ENCODE measurements at regions not wholly inside any gene's neighbourhood (a gene's known extent, or its start where the extent isn't known, plus 50 kb on each side); places are given as distances from the start of the nearest gene placed in this dataset.

GRCh38 chr5:165914456-165914855 is 2377.0 kb upstream of the WWC1 start:
- DNase-seq = no peak

- no peak for DNase-seq
Measured at GRCh38 chr5:165919196-165919595, 2372.2 kb upstream of the WWC1 start.

GRCh38 chr5:165920655-165921054 is 2370.8 kb upstream of the WWC1 start:
- DNase-seq = no peak

- no peak for DNase-seq
Measured at GRCh38 chr5:165928971-165929370, 2362.5 kb upstream of the WWC1 start.

- DNase-seq = no peak
Measured at GRCh38 chr5:165940541-165940940, 2350.9 kb upstream of the WWC1 start.

GRCh38 chr5:165956854-165957253 is 2334.6 kb upstream of the WWC1 start:
- no peak for DNase-seq

GRCh38 chr5:165981671-165982070 is 2309.8 kb upstream of the WWC1 start:
- DNase-seq = no peak

- no peak for DNase-seq
Measured at GRCh38 chr5:165996201-165996875, 2295.1 kb upstream of the WWC1 start.

- DNase-seq = no peak
Measured at GRCh38 chr5:165999693-166000320, 2291.6 kb upstream of the WWC1 start.

GRCh38 chr5:166004006-166004405 is 2287.4 kb upstream of the WWC1 start:
- no peak for DNase-seq

- DNase-seq = no peak
Measured at GRCh38 chr5:166013415-166013814, 2278.0 kb upstream of the WWC1 start.

GRCh38 chr5:166014256-166014655 is 2277.2 kb upstream of the WWC1 start:
- DNase-seq = no peak

GRCh38 chr5:166018716-166019115 is 2272.7 kb upstream of the WWC1 start:
- DNase-seq = no peak

- no peak for DNase-seq
Measured at GRCh38 chr5:166022065-166022464, 2269.4 kb upstream of the WWC1 start.

GRCh38 chr5:166024970-166025369 is 2266.5 kb upstream of the WWC1 start:
- DNase-seq = no peak

- DNase-seq = no peak
Measured at GRCh38 chr5:166027582-166027981, 2263.9 kb upstream of the WWC1 start.

- no peak for DNase-seq
Measured at GRCh38 chr5:166031926-166032325, 2259.5 kb upstream of the WWC1 start.

- DNase-seq = no peak
Measured at GRCh38 chr5:166032601-166033000, 2258.8 kb upstream of the WWC1 start.

GRCh38 chr5:166045961-166046360 is 2245.5 kb upstream of the WWC1 start:
- no peak for DNase-seq

- DNase-seq = no peak
Measured at GRCh38 chr5:166046956-166047355, 2244.5 kb upstream of the WWC1 start.

- no peak for DNase-seq
Measured at GRCh38 chr5:166050531-166050930, 2240.9 kb upstream of the WWC1 start.

GRCh38 chr5:166058660-166059059 is 2232.8 kb upstream of the WWC1 start:
- DNase-seq = no peak

GRCh38 chr5:166062094-166062493 is 2229.4 kb upstream of the WWC1 start:
- no peak for DNase-seq

- no peak for DNase-seq
Measured at GRCh38 chr5:166062719-166063118, 2228.7 kb upstream of the WWC1 start.

GRCh38 chr5:166063261-166063660 is 2228.2 kb upstream of the WWC1 start:
- no peak for DNase-seq

Data from SIG-M5 (cell line).